ENCODE measurements at regions not wholly inside any gene's neighbourhood (a gene's known extent, or its start where the extent isn't known, plus 50 kb on each side); places are given as distances from the start of the nearest gene placed in this dataset.
"Not testable (repeated sequence)": the region's sequence is repeated elsewhere in the genome, so short reads cannot be mapped to it uniquely, and the experiment has no call there.

DNA sequence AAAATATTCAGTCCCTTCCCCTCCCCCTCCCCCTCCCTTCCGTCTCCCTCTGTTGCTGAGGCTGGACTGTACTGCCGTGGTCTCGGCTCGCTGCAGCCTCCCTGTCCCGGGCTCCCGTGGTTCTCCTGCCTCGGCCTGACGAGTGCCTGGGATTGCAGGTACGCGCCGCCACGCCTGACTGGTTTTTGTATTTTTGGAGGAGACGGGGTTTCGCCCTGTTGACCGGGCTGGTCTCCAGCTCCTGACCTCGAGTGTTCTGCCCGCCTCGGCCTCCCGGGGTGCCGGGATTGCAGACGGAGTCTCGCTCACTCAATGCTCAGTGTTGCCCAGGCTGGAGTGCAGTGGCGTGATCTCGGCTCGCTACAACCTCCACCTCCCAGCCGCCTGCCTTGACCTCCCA, 135.5 kb upstream of the PROKR2 start:
- TF ChIP-seq, protein P1, sequence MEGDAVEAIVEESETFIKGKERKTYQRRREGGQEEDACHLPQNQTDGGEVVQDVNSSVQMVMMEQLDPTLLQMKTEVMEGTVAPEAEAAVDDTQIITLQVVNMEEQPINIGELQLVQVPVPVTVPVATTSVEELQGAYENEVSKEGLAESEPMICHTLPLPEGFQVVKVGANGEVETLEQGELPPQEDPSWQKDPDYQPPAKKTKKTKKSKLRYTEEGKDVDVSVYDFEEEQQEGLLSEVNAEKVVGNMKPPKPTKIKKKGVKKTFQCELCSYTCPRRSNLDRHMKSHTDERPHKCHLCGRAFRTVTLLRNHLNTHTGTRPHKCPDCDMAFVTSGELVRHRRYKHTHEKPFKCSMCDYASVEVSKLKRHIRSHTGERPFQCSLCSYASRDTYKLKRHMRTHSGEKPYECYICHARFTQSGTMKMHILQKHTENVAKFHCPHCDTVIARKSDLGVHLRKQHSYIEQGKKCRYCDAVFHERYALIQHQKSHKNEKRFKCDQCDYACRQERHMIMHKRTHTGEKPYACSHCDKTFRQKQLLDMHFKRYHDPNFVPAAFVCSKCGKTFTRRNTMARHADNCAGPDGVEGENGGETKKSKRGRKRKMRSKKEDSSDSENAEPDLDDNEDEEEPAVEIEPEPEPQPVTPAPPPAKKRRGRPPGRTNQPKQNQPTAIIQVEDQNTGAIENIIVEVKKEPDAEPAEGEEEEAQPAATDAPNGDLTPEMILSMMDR (IDR thresholded peaks at IDR 0.05; ENCODE audit: low read depth, low read length): not testable (repeated sequence)
- TF ChIP-seq, protein P2, sequence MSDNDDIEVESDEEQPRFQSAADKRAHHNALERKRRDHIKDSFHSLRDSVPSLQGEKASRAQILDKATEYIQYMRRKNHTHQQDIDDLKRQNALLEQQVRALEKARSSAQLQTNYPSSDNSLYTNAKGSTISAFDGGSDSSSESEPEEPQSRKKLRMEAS (IDR thresholded peaks at IDR 0.05; ENCODE audit: low read depth, low read length): not testable (repeated sequence)
- TF ChIP-seq POLR2A (IDR thresholded peaks at IDR 0.05; ENCODE audit: extremely low read depth, insufficient read length): not testable (repeated sequence)

Measured in NB4 (cell line).